Epithelial cell of esophagus (primary cell): ENCODE measurements at regions not wholly inside any gene's neighbourhood (a gene's known extent, or its start where the extent isn't known, plus 50 kb on each side); places are given as distances from the start of the nearest gene placed in this dataset.
A peak's percentile ranks its signal among the peaks of the same experiment; 100 is the strongest.

Source experiments
- DNase-seq: peaks from one replicate; pipeline ENCODE4 v3.0.0; 2010; ENCODE audit warnings: low read depth
- H3K4me3 ChIP-seq: 2 replicates; pipeline ENCODE4 v1.5.1; 2011; ENCODE audit warnings: mild to moderate bottlenecking, low read length, control low read depth
- CTCF ChIP-seq: IDR thresholded peaks from 2 replicates; pipeline ENCODE4 v1.5.1; 2011; ENCODE audit warnings: low read depth, mild to moderate bottlenecking, low read length, control low read depth, inconsistent platforms; ENCODE audit not compliant: insufficient read depth; ENCODE audit errors: missing control alignments

- DNase-seq, result no peak
- H3K4me3 ChIP-seq, result no peak overlapping the region
- TF ChIP-seq CTCF, result no peak
Observed at GRCh38 chr5:74918232-74918669, 52.1 kb upstream of the FAM169A start.

- no peak for TF ChIP-seq CTCF
- H3K4me3 ChIP-seq, result no peak overlapping the region
- DNase-seq, result peak; percentile 73
Observed at GRCh38 chr5:74916831-74917710, 50.9 kb upstream of the FAM169A start.
